ENCODE measurements at regions not wholly inside any gene's neighbourhood (a gene's known extent, or its start where the extent isn't known, plus 50 kb on each side); places are given as distances from the start of the nearest gene placed in this dataset.

- DNase-seq (ENCODE audit: low spot score): no peak
- TF ChIP-seq CTCF (IDR thresholded peaks at IDR 0.05; ENCODE audit: extremely low read depth, missing control alignments): no peak
Observed at GRCh38 chr2:78077633-78078032, 555.5 kb upstream of the LRRTM4 start.

- TF ChIP-seq CTCF (IDR thresholded peaks at IDR 0.05; ENCODE audit: extremely low read depth, missing control alignments): no peak
- DNase-seq (ENCODE audit: low spot score): no peak
Observed at GRCh38 chr2:78082555-78082954, 560.4 kb upstream of the LRRTM4 start.

DNA sequence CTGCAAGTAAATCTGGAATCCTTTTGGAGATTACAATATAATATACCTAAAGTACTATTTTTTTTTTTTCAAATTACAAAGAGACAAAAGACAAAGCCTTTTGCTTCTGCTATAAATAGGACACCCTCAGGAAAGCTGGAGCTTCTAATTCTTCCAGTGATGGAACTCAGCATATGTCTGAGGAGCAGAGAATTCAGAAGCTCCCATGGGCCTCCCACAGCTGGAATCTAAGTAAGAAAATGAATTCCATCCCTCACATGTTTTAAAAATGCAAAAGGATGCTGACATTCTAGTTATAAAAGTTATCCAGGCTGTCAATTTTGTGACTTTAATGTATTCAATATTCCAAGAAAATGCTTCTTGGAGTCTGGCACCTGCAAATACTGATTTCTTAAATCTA lies 571.3 kb upstream of the LRRTM4 start:
- DNase-seq (ENCODE audit: low spot score): no peak
- no peak for TF ChIP-seq CTCF (IDR thresholded peaks at IDR 0.05; ENCODE audit: extremely low read depth, missing control alignments)

- DNase-seq (ENCODE audit: low spot score): no peak
- no peak for TF ChIP-seq CTCF (IDR thresholded peaks at IDR 0.05; ENCODE audit: extremely low read depth, missing control alignments)
Observed at GRCh38 chr2:78109272-78109671, 587.1 kb upstream of the LRRTM4 start.

DNA sequence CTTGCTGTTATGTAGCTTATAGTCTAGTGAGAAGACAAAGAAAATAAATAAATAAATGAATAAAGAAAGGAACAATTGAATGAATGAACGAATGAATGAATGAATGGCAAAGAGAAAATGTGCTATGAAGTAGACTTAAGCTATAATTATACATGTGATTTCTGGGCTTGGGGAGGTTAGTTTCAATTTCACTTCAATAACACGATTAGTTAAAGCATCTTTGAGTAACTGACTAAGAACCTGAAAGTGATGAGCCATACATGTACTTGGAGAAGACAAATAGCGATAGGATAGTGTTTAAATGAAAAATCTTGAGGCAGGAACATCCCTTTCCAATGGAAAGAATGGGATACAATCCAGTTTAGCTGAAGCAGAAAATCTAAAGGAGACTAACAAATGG lies 593.1 kb upstream of the LRRTM4 start:
- no peak for DNase-seq (ENCODE audit: low spot score)
- TF ChIP-seq CTCF (IDR thresholded peaks at IDR 0.05; ENCODE audit: extremely low read depth, missing control alignments): no peak

DNA sequence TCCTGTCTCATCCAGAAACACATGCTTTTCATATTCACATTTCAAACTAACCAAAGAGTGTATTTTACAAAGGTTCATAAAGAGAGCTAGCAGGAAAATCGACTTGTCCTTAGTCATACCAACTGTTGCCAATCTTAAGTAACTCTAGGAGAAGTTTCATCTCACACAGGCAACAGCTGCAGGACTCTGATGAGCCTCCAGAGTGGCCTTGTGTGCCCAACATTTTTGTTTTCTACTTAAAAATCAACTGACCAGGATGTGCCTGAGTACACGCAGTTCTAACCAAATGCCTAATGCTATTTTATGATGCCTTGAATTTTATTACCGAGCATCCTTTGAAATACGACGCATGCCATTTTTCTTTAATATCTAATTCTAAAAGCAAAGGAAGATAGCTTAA lies 595.9 kb upstream of the LRRTM4 start:
- no peak for TF ChIP-seq CTCF (IDR thresholded peaks at IDR 0.05; ENCODE audit: extremely low read depth, missing control alignments)
- no peak for DNase-seq (ENCODE audit: low spot score)

- DNase-seq (ENCODE audit: low spot score): no peak
- no peak for TF ChIP-seq CTCF (IDR thresholded peaks at IDR 0.05; ENCODE audit: extremely low read depth, missing control alignments)
Observed at GRCh38 chr2:78120275-78120674, 598.1 kb upstream of the LRRTM4 start.

Measured in GM20000 (cell line).